DMS153 treated with DMSO at 0.1 percent for 48 hours (cell line): ENCODE measurements at regions not wholly inside any gene's neighbourhood (a gene's known extent, or its start where the extent isn't known, plus 50 kb on each side); places are given as distances from the start of the nearest gene placed in this dataset.
"Not testable (repeated sequence)": the region's sequence is repeated elsewhere in the genome, so short reads cannot be mapped to it uniquely, and the experiment has no call there.

Experiments used
- DNase-seq: peaks from one replicate; lab custom pipeline; 2025; ENCODE audit not compliant: unreplicated experiment; lab: John Stamatoyannopoulos, UW

DNA sequence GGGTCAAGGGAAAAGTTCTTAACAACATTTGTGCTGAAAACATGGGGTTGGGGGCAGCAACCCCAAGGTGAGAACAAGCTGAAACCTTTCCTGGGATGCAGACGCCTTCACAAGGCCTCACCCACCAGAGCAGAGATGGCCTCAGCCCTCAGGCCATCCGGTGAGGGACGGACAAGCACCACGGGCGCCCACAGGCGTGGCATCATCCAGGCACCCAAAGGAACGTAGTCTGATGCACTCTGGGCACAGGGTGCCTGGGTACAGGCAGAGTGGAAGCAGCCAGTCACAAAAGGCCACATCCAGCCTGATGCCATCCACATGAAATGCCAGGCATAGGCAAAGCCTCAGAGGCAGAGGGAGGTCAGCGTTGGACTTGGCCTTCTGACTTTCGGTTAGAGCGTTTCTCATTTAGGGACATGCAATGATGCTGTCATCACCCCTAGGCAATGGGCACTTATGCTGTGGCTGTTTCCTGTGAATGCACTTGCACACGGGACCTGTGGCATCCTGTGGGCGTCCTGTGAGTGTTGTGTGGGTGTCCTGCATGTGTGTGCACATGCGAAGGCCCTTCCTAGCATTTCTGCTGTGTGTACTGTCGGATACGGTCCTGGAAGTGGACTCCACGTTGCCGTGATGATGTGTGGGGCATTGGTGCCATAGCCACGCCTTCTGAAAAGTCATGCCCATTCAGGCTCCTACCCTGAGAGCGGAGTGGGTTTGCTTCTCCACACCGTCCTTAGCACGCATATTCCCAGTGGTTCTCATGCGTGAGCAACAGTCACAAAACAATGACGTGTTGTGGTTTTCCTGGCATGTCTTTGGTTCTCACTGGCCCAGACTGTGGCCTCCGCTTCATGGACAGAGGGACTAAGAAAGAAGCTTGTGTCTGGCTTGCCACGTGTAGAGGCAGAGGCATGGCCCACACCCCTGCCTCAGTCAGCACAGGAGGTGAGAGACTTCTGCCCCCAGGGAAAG, 52.7 kb upstream of the ZNF469 start:
- DNase-seq = no peak

DNA sequence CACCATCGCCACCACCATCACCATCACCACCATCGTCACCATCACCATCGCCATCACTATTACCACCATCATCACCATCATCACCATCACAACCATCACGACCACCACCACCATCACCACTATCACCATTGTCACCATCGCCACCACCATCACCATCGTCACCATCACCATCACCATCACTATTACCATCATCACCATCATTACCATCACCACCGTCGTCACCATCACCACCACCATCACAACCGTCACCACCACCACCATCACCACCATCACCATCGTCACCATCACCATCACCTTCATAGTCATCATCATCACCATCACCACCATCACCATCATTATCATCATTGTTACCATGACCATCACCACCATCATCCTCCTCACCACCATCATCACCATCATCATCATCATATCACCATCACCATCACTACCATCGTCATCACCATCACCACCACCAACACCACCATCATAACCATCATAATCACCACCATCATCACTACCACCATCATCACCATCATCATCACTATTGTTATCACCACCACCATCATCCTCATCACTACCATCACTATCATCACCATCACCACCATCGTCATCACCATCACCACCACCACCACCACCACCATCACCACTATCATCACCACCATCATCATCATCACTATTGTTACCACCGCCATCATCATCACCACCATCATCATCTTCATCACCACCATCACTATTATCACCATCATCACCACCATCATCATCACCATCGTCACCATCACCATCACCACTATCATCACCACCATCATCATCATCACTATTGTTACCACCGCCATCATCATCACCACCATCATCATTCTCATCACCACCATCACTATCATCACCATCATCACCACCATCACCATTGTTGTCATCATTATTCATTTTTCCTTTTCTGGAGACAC, 51.5 kb upstream of the ZNF469 start:
- no peak for DNase-seq

DNA sequence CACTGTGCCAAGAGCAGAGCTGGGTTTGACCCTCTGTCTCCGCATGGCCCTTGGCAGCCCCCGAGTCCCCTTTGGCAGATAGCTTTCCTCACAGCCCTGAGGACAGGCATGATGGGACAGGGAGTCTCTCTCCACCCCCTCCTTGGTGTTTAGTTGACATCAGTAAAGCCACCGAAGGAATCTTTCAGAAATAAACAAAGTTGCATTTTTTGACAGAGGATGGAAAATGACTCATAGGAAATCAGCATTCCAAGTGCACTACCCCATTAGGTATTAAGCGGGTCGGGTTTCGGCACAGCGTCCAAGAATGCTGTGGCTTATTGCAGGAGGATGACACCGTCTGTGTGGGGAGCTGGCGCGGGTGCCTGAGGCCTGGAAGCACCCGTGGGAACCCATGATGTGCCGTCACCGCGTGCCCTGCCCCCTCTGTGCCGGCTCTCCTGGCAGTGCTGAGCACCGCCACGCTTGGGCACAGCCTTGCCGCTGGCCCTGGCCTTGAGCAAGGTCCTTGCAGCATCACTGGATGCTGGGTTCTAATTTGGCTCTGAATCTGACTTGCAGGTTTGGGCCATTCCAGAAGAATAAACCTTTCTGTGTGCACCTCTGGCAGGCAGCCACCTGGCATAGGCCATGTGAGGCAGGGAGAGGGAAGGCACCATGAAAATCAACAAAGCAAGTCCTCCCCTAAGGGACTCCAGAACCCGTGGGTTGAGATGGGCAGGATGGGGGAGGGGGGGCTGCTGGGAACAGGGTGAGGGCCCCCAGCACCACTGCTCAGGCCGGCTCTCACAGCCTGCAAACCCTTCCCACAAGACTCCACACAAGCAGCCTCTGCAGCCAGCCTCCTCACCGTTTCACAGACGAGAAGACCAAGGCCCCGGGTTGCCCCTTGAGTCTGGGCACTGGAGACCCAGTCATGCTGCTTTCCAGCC, 50.5 kb upstream of the ZNF469 start:
- no peak for DNase-seq

DNA sequence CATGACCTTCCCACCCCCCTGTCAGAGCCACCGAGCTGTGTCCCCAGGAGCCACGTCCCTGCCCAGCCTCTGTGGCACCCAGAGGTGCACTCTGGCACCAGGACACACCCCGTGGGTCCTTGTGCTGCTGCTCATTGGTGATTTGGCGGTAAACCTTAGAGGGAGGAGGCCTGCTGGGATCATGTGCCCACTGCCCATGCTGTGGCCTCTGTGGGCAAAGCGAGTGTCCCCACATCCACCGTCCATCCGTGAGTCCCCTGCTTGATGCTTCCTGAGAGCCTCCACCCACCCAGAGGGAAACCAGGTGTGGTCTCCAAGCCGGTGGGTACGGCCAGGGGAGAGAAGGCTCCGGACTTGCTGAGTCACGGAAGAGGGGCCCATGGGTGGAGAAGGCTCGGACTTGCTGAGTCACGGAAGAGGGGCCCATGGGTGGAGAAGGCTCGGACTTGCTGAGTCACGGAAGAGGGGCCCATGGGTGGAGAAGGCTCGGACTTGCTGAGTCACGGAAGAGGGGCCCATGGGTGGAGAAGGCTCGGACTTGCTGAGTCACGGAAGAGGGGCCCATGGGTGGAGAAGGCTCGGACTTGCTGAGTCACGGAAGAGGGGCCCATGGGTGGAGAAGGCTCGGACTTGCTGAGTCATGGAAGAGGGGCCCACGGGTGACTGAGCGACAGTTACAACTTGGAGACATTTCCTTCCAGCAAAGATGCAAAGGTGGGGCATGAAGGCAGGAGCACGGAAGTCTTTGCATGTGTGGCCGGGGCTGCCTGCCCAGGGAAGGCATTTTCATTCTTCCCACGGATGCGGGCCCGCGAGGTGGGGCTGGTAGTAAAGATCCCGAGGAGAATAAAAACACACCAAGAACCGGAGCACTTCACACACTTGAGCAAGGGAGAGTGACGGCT, 49.6 kb upstream of the ZNF469 start:
- DNase-seq = not testable (repeated sequence)
